ENCODE measurements at regions not wholly inside any gene's neighbourhood (a gene's known extent, or its start where the extent isn't known, plus 50 kb on each side); places are given as distances from the start of the nearest gene placed in this dataset.
A peak's percentile ranks its signal among the peaks of the same experiment; 100 is the strongest.
"Not testable (repeated sequence)": the region's sequence is repeated elsewhere in the genome, so short reads cannot be mapped to it uniquely, and the experiment has no call there.

- Histone ChIP-seq H3K9me3 (ENCODE audit: control insufficient read depth, insufficient read depth, low read depth, low read length) (peaks cover 10% of the 10 kb centered on the region), H3K4me1 (ENCODE audit: control insufficient read depth, insufficient read depth, low read length) (peaks cover 10% of the 10 kb centered on the region), H3K27me3 (ENCODE audit: control insufficient read depth, insufficient read depth, low read length) (no peaks in the 10 kb centered on the region), H3K36me3 (ENCODE audit: control insufficient read depth, insufficient read depth, low read length) (no peaks in the 10 kb centered on the region), H3K27ac (ENCODE audit: low read depth, low read length) (no peak overlapping the region), H3K4me3 (ENCODE audit: low read depth, low read length) (no peak overlapping the region), H3K9ac (ENCODE audit: low read length) (peak overlapping the region; percentile 16)
Observed at GRCh38 chr10:93221521-93221920, 147.8 kb downstream of the CYP26A1 start.

GRCh38 chr10:93222211-93222754, 148.6 kb downstream of the CYP26A1 start:
- Histone ChIP-seq H3K27me3 (ENCODE audit: control insufficient read depth, insufficient read depth, low read length) (no peaks in the 10 kb centered on the region), H3K9me3 (ENCODE audit: control insufficient read depth, insufficient read depth, low read depth, low read length) (peaks cover 10% of the 10 kb centered on the region), H3K9ac (ENCODE audit: low read length) (no peak overlapping the region), H3K36me3 (ENCODE audit: control insufficient read depth, insufficient read depth, low read length) (no peaks in the 10 kb centered on the region), H3K4me3 (ENCODE audit: low read depth, low read length) (no peak overlapping the region), H3K4me1 (ENCODE audit: control insufficient read depth, insufficient read depth, low read length) (peaks cover 10% of the 10 kb centered on the region), H3K27ac (ENCODE audit: low read depth, low read length) (no peak overlapping the region)

DNA sequence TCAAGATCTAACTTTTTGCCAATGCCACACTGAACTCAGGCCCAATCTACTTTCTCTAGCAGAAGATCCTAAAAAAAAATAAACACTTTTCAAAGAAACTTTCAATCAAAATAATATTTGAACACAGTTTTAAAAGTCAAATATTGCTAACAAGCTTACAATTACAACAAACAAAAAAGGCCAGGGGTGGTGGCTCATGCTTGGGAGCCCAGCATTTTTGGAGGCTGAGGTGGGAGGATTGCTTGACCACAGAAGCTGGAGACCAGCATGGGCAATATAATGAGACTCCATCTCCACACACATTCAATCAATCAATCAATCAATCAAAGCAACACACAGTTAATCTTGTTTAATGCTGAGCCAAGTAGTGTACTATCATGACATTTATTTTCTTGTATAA, 149.2 kb downstream of the CYP26A1 start:
- Histone ChIP-seq H3K9me3 (ENCODE audit: control insufficient read depth, insufficient read depth, low read depth, low read length) (peaks cover 10% of the 10 kb centered on the region), H3K27me3 (ENCODE audit: control insufficient read depth, insufficient read depth, low read length) (no peaks in the 10 kb centered on the region), H3K9ac (ENCODE audit: low read length) (no peak overlapping the region), H3K4me3 (ENCODE audit: low read depth, low read length) (no peak overlapping the region), H3K27ac (ENCODE audit: low read depth, low read length) (no peak overlapping the region), H3K4me1 (ENCODE audit: control insufficient read depth, insufficient read depth, low read length) (peaks cover 10% of the 10 kb centered on the region), H3K36me3 (ENCODE audit: control insufficient read depth, insufficient read depth, low read length) (no peaks in the 10 kb centered on the region)

- Histone ChIP-seq H3K27ac (ENCODE audit: low read depth, low read length) (no peak overlapping the region), H3K9me3 (ENCODE audit: control insufficient read depth, insufficient read depth, low read depth, low read length) (peaks cover 10% of the 10 kb centered on the region), H3K4me3 (ENCODE audit: low read depth, low read length) (no peak overlapping the region), H3K4me1 (ENCODE audit: control insufficient read depth, insufficient read depth, low read length) (peaks cover 10% of the 10 kb centered on the region), H3K36me3 (ENCODE audit: control insufficient read depth, insufficient read depth, low read length) (no peaks in the 10 kb centered on the region), H3K9ac (ENCODE audit: low read length) (no peak overlapping the region), H3K27me3 (ENCODE audit: control insufficient read depth, insufficient read depth, low read length) (no peaks in the 10 kb centered on the region)
Observed at GRCh38 chr10:93223336-93223735, 149.6 kb downstream of the CYP26A1 start.

GRCh38 chr10:93224005-93224779, 150.5 kb downstream of the CYP26A1 start:
- no peak overlapping the region for H3K4me3 ChIP-seq (ENCODE audit: low read depth, low read length)
- no peak overlapping the region for H3K27ac ChIP-seq (ENCODE audit: low read depth, low read length)

DNA sequence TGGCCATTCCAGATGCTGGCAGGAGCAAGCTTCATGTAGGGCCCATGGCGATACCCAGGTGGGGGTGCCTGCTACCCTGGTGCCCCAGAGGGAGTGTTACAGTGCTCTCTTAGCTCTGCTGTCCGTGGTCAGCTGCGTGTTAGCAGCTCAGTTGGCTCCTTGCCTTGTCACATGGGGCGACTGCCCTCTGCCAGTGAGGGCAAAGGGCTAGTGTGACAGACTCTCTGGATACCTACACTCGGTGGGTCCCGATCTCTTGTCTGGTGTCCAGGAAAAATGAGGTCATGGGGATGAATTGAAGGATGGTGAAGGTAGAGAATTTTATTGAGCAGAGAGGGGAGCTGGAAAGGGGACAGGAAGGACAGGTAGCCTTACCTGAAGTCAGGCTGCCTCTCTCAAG, 152.2 kb downstream of the CYP26A1 start:
- no peak overlapping the region for H3K4me3 ChIP-seq (ENCODE audit: low read depth, low read length)
- H3K36me3 ChIP-seq (ENCODE audit: control insufficient read depth, insufficient read depth, low read length), result no peaks in the 10 kb centered on the region
- H3K27me3 ChIP-seq (ENCODE audit: control insufficient read depth, insufficient read depth, low read length), result no peaks in the 10 kb centered on the region
- H3K9ac ChIP-seq (ENCODE audit: low read length), result no peak overlapping the region
- H3K9me3 ChIP-seq (ENCODE audit: control insufficient read depth, insufficient read depth, low read depth, low read length), result peaks cover 10% of the 10 kb centered on the region
- no peak overlapping the region for H3K27ac ChIP-seq (ENCODE audit: low read depth, low read length)
- H3K4me1 ChIP-seq (ENCODE audit: control insufficient read depth, insufficient read depth, low read length), result peaks cover 4% of the 10 kb centered on the region; the same call in 1 of the 2 replicates

More at GRCh38 chr10:93224005-93224779, 150.5 kb downstream of the CYP26A1 start:
- Histone ChIP-seq H3K9me3 (ENCODE audit: control insufficient read depth, insufficient read depth, low read depth, low read length) (peaks cover 10% of the 10 kb centered on the region), H3K9ac (ENCODE audit: low read length) (no peak overlapping the region), H3K36me3 (ENCODE audit: control insufficient read depth, insufficient read depth, low read length) (no peaks in the 10 kb centered on the region), H3K27me3 (ENCODE audit: control insufficient read depth, insufficient read depth, low read length) (no peaks in the 10 kb centered on the region), H3K4me1 (ENCODE audit: control insufficient read depth, insufficient read depth, low read length) (peaks cover 10% of the 10 kb centered on the region)

GRCh38 chr10:93226619-93227018, 152.9 kb downstream of the CYP26A1 start:
- Histone ChIP-seq H3K4me3 (ENCODE audit: low read depth, low read length) (no peak overlapping the region), H3K27ac (ENCODE audit: low read depth, low read length) (no peak overlapping the region), H3K9ac (ENCODE audit: low read length) (no peak overlapping the region), H3K36me3 (ENCODE audit: control insufficient read depth, insufficient read depth, low read length) (no peaks in the 10 kb centered on the region), H3K4me1 (ENCODE audit: control insufficient read depth, insufficient read depth, low read length) (peaks cover 4% of the 10 kb centered on the region; the same call in 1 of the 2 replicates), H3K9me3 (ENCODE audit: control insufficient read depth, insufficient read depth, low read depth, low read length) (peaks cover 10% of the 10 kb centered on the region), H3K27me3 (ENCODE audit: control insufficient read depth, insufficient read depth, low read length) (no peaks in the 10 kb centered on the region)

- not testable (repeated sequence) for H3K9ac ChIP-seq (ENCODE audit: low read length); H3K4me1 ChIP-seq (ENCODE audit: control insufficient read depth, insufficient read depth, low read length); H3K27ac ChIP-seq (ENCODE audit: low read depth, low read length); H3K9me3 ChIP-seq (ENCODE audit: control insufficient read depth, insufficient read depth, low read depth, low read length); H3K36me3 ChIP-seq (ENCODE audit: control insufficient read depth, insufficient read depth, low read length); H3K27me3 ChIP-seq (ENCODE audit: control insufficient read depth, insufficient read depth, low read length); H3K4me3 ChIP-seq (ENCODE audit: low read depth, low read length)
Observed at GRCh38 chr10:93230596-93230995, 156.9 kb downstream of the CYP26A1 start.

DNA sequence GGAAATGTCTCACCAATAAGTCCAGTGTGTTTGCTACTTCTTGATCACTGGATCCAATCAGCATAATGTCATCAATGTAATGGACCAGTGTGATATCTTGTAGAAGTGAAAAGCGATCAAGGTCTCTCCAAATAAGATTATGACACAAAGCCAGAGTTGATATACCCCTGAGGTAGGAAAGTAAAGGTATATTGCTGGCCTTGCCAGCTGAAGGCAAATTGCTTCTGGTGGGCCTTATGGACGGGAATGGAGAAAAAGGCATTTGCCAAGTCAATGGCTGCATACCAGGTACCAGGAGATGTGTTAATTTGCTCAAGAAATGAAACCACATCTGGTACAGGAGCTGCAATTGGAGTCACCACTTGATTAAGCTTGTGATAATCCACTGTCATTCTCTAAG, 158.5 kb downstream of the CYP26A1 start:
- not testable (repeated sequence) for H3K4me3 ChIP-seq (ENCODE audit: low read depth, low read length); H3K27ac ChIP-seq (ENCODE audit: low read depth, low read length); H3K27me3 ChIP-seq (ENCODE audit: control insufficient read depth, insufficient read depth, low read length); H3K4me1 ChIP-seq (ENCODE audit: control insufficient read depth, insufficient read depth, low read length); H3K9ac ChIP-seq (ENCODE audit: low read length); H3K9me3 ChIP-seq (ENCODE audit: control insufficient read depth, insufficient read depth, low read depth, low read length); H3K36me3 ChIP-seq (ENCODE audit: control insufficient read depth, insufficient read depth, low read length)

- H3K9ac ChIP-seq (ENCODE audit: low read length); H3K27me3 ChIP-seq (ENCODE audit: control insufficient read depth, insufficient read depth, low read length); H3K9me3 ChIP-seq (ENCODE audit: control insufficient read depth, insufficient read depth, low read depth, low read length); H3K27ac ChIP-seq (ENCODE audit: low read depth, low read length); H3K4me3 ChIP-seq (ENCODE audit: low read depth, low read length); H3K36me3 ChIP-seq (ENCODE audit: control insufficient read depth, insufficient read depth, low read length); H3K4me1 ChIP-seq (ENCODE audit: control insufficient read depth, insufficient read depth, low read length): not testable (repeated sequence)
Observed at GRCh38 chr10:93234940-93235339, 161.2 kb downstream of the CYP26A1 start.

DNA sequence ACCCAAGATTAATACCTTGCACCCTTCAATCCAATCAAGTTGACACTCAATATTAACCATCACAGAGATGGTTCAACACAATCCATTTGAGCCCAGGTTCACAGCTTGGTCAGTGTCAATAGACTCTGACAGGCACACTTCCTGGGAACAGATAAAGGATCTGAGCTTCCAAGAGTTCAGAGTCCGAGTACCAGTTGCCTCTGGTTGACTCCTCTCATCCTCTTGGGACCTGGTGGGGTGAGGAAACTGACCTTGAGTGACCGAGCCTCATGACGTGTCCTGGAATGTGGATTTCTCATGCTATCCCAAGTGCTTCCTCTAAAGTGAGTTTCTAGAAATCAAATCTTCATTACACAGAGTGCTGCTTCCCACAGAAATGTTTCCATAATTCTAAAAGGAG, 162.0 kb downstream of the CYP26A1 start:
- H3K4me3 ChIP-seq (ENCODE audit: low read depth, low read length), result no peak overlapping the region

More for the DNA sequence above, 162.0 kb downstream of the CYP26A1 start:
- Histone ChIP-seq H3K27me3 (ENCODE audit: control insufficient read depth, insufficient read depth, low read length) (no peaks in the 10 kb centered on the region), H3K9me3 (ENCODE audit: control insufficient read depth, insufficient read depth, low read depth, low read length) (no peaks in the 10 kb centered on the region), H3K27ac (ENCODE audit: low read depth, low read length) (no peak overlapping the region), H3K9ac (ENCODE audit: low read length) (no peak overlapping the region), H3K4me1 (ENCODE audit: control insufficient read depth, insufficient read depth, low read length) (peaks cover 8% of the 10 kb centered on the region), H3K36me3 (ENCODE audit: control insufficient read depth, insufficient read depth, low read length) (no peaks in the 10 kb centered on the region)

All from HUES6 (cell line).